ENCODE measurements at regions not wholly inside any gene's neighbourhood (a gene's known extent, or its start where the extent isn't known, plus 50 kb on each side); places are given as distances from the start of the nearest gene placed in this dataset.

- Histone ChIP-seq H3K9ac (ENCODE audit: low read length) (no peak overlapping the region), H3K36me3 (ENCODE audit: insufficient read depth, low read length) (no peaks in the 10 kb centered on the region), H3K4me3 (ENCODE audit: low read depth, low read length, poor library complexity, severe bottlenecking) (no peak overlapping the region), H3K27me3 (ENCODE audit: insufficient read depth, low read length) (no peaks in the 10 kb centered on the region), H3F3A (ENCODE audit: insufficient read depth, low read length) (no peaks in the 10 kb centered on the region), H3K79me2 (ENCODE audit: insufficient read depth, low read length) (no peaks in the 10 kb centered on the region), H3K4me2 (ENCODE audit: low read length) (no peak overlapping the region), H4K20me1 (ENCODE audit: insufficient read depth, low read length) (no peaks in the 10 kb centered on the region), H3K9me3 (ENCODE audit: low read length) (no peaks in the 10 kb centered on the region), H3K4me1 (ENCODE audit: insufficient read depth, low read length, severe bottlenecking) (no peaks in the 10 kb centered on the region), H2AFZ (ENCODE audit: low read length) (no peak overlapping the region), H3K27ac (ENCODE audit: low read depth, low read length, poor library complexity, severe bottlenecking) (no peak overlapping the region), H3K9me2 (ENCODE audit: low read depth, low read length) (no peaks in the 10 kb centered on the region)
- TF ChIP-seq CTCF (IDR thresholded peaks at IDR 0.05; ENCODE audit: low read length) (no peak), EZH2 (IDR thresholded peaks at IDR 0.05; ENCODE audit: borderline replicate concordance, low read length) (no peak)
These were observed 289.8 kb downstream of the FRK start for GRCh38 chr6:115770851-115771250.

- no peaks in the 10 kb centered on the region for H4K20me1 ChIP-seq (ENCODE audit: insufficient read depth, low read length)
- no peak for TF ChIP-seq EZH2 (IDR thresholded peaks at IDR 0.05; ENCODE audit: borderline replicate concordance, low read length)
- no peak for TF ChIP-seq CTCF (IDR thresholded peaks at IDR 0.05; ENCODE audit: low read length)
- H3K9me3 ChIP-seq (ENCODE audit: low read length), result no peaks in the 10 kb centered on the region
- H3K27ac ChIP-seq (ENCODE audit: low read depth, low read length, poor library complexity, severe bottlenecking), result no peak overlapping the region
- no peaks in the 10 kb centered on the region for H3K9me2 ChIP-seq (ENCODE audit: low read depth, low read length)
- no peak overlapping the region for H3K4me2 ChIP-seq (ENCODE audit: low read length)
- H3K79me2 ChIP-seq (ENCODE audit: insufficient read depth, low read length), result no peaks in the 10 kb centered on the region
- no peak overlapping the region for H2AFZ ChIP-seq (ENCODE audit: low read length)
- no peaks in the 10 kb centered on the region for H3K27me3 ChIP-seq (ENCODE audit: insufficient read depth, low read length)
- no peaks in the 10 kb centered on the region for H3F3A ChIP-seq (ENCODE audit: insufficient read depth, low read length)
- no peak overlapping the region for H3K9ac ChIP-seq (ENCODE audit: low read length)
- no peaks in the 10 kb centered on the region for H3K36me3 ChIP-seq (ENCODE audit: insufficient read depth, low read length)
- H3K4me1 ChIP-seq (ENCODE audit: insufficient read depth, low read length, severe bottlenecking), result no peaks in the 10 kb centered on the region
- no peak overlapping the region for H3K4me3 ChIP-seq (ENCODE audit: low read depth, low read length, poor library complexity, severe bottlenecking)
These were observed 292.2 kb downstream of the FRK start for GRCh38 chr6:115768500-115768899.

- Histone ChIP-seq H3K4me3 (ENCODE audit: low read depth, low read length, poor library complexity, severe bottlenecking) (no peak overlapping the region), H3K79me2 (ENCODE audit: insufficient read depth, low read length) (no peaks in the 10 kb centered on the region), H3K27me3 (ENCODE audit: insufficient read depth, low read length) (no peaks in the 10 kb centered on the region), H2AFZ (ENCODE audit: low read length) (no peak overlapping the region), H3K9ac (ENCODE audit: low read length) (no peak overlapping the region), H3K36me3 (ENCODE audit: insufficient read depth, low read length) (no peaks in the 10 kb centered on the region), H3K9me3 (ENCODE audit: low read length) (no peaks in the 10 kb centered on the region), H4K20me1 (ENCODE audit: insufficient read depth, low read length) (no peaks in the 10 kb centered on the region), H3K4me2 (ENCODE audit: low read length) (no peak overlapping the region), H3K4me1 (ENCODE audit: insufficient read depth, low read length, severe bottlenecking) (no peaks in the 10 kb centered on the region), H3K9me2 (ENCODE audit: low read depth, low read length) (no peaks in the 10 kb centered on the region), H3K27ac (ENCODE audit: low read depth, low read length, poor library complexity, severe bottlenecking) (no peak overlapping the region), H3F3A (ENCODE audit: insufficient read depth, low read length) (no peaks in the 10 kb centered on the region)
- TF ChIP-seq CTCF (IDR thresholded peaks at IDR 0.05; ENCODE audit: low read length) (no peak), EZH2 (IDR thresholded peaks at IDR 0.05; ENCODE audit: borderline replicate concordance, low read length) (no peak)
These were observed 292.8 kb downstream of the FRK start for GRCh38 chr6:115767931-115768330.

Measured in OCI-LY1 (cell line).